Retinal pigment epithelial cell (primary cell): ENCODE measurements at regions not wholly inside any gene's neighbourhood (a gene's known extent, or its start where the extent isn't known, plus 50 kb on each side); places are given as distances from the start of the nearest gene placed in this dataset.
"Not testable (repeated sequence)": the region's sequence is repeated elsewhere in the genome, so short reads cannot be mapped to it uniquely, and the experiment has no call there.

Experiments
- DNase-seq: peaks from one replicate; pipeline ENCODE4 v3.0.0-alpha.2; 2010; ENCODE audit warnings: low read depth
- H3K4me3 ChIP-seq: 2 replicates; pipeline ENCODE4 v1.5.1; 2011; ENCODE audit warnings: mild to moderate bottlenecking, low read length, control low read depth, moderate library complexity
- CTCF ChIP-seq: conservative IDR thresholded peaks from 2 replicates; pipeline ENCODE4 v1.5.1; 2011; ENCODE audit warnings: low read depth, low read length, control low read depth, inconsistent platforms

GRCh38 chr13:55000043-55000442, 1971.4 kb downstream of the OLFM4 start:
- TF ChIP-seq CTCF, result no peak
- no peak overlapping the region for H3K4me3 ChIP-seq
- no peak for DNase-seq

- DNase-seq, result no peak
- no peak for TF ChIP-seq CTCF
- H3K4me3 ChIP-seq, result no peak overlapping the region
Measured at GRCh38 chr13:55000844-55001243, 1972.2 kb downstream of the OLFM4 start.

GRCh38 chr13:55001881-55002280, 1973.3 kb downstream of the OLFM4 start:
- TF ChIP-seq CTCF, result no peak

DNA sequence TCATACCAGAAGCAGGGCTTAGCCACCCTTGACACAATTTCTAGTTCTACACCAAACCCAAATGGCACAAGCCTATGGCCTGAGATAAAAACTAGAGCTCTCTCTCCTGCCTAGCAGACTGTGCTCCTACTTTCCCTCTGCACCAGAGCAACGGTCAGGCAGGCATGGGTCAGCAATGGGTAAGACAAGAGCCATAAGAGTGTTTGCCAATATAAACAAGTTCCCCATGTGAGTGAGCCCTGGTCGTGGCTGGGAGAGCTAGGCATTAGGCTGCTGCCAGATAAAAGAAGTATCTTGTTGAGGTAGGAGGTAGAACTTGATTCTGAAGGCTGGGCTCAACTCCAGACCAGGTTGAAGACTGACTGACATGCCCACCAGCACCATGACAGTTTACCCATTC, 1979.1 kb downstream of the OLFM4 start:
- DNase-seq, result no peak
- no peak for TF ChIP-seq CTCF
- no peak overlapping the region for H3K4me3 ChIP-seq

More at GRCh38 chr13:55001881-55002280, 1973.3 kb downstream of the OLFM4 start:
- H3K4me3 ChIP-seq, result no peak overlapping the region
- no peak for DNase-seq

- no peak for TF ChIP-seq CTCF
- DNase-seq, result no peak
Measured at GRCh38 chr13:55013051-55013450, 1984.4 kb downstream of the OLFM4 start.

DNA sequence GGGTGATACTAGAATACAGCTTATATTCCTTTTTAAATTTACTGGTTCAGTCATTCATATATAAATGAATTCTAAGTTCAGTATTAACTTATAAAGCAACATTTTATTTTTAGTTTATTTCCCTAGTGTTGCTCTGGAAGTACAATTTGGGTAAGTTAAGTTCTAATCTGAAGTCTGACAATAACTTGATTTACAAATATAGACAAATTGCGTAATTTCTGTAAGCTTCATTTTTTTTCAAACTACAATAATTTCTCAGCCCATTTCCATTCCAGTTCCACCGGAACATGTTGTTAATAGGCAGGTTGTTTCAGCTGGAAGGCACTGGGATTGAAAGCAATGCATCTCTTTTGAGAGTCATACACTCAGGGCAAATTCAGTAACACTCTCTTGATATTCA, 2000.7 kb downstream of the OLFM4 start:
- TF ChIP-seq CTCF, result no peak
- no peak for DNase-seq
- no peak overlapping the region for H3K4me3 ChIP-seq

More at GRCh38 chr13:55013051-55013450, 1984.4 kb downstream of the OLFM4 start:
- no peak overlapping the region for H3K4me3 ChIP-seq

DNA sequence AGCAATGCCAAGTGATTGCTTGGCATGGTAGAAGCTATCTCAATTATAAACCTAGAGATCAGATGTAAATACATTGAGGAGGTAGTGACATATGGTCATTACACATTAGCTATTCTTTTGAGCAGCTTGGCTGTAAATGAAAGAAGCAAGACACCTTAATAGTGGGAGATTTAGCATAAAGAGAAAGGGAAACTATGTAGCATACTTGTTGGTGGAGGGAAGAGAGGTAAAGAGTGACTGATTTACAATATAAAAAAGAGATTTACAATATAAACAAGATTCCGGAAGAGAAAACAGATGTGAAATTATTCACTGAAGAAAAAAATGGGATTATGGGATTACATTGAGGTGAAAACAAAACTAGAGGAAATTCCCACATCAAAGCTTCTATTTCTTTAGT, 2009.6 kb downstream of the OLFM4 start:
- no peak for TF ChIP-seq CTCF
- H3K4me3 ChIP-seq, result no peak overlapping the region
- DNase-seq, result no peak

- not testable (repeated sequence) for DNase-seq
Measured at GRCh38 chr13:55053891-55054550, 2025.4 kb downstream of the OLFM4 start.

GRCh38 chr13:55055666-55056065, 2027.1 kb downstream of the OLFM4 start:
- not testable (repeated sequence) for H3K4me3 ChIP-seq, DNase-seq

More at GRCh38 chr13:55053891-55054550, 2025.4 kb downstream of the OLFM4 start:
- H3K4me3 ChIP-seq, result not testable (repeated sequence)
